Adrenal gland (tissue), 9 donors: ENCODE measurements at regions not wholly inside any gene's neighbourhood (a gene's known extent, or its start where the extent isn't known, plus 50 kb on each side); places are given as distances from the start of the nearest gene placed in this dataset.

Experiments used
- DNase-seq, 7 donors: peaks; one replicate each; pipeline ENCODE4 v3.0.0-alpha.2; 2019 to 2020
- H3K27ac ChIP-seq, 5 donors: fragments of 200-600 bp; sonication (generic) in 4 of 5; 1 replicate in 3 of 5; 2 replicates in 2 of 5; pipeline versions ENCODE4 v1.5.1 to v1.8.0; 2016 to 2020; ENCODE audit warnings: mild to moderate bottlenecking in 1 of 5
- H3K27me3 ChIP-seq: fragments of 200-600 bp; 2 replicates; pipeline ENCODE4 v1.8.0; 2021
- H3K36me3 ChIP-seq, 2 donors: fragments of 200-600 bp; replicated peaks in 1 of 2; 1 replicate in 1 of 2; 2 replicates in 1 of 2; pipeline versions ENCODE4 v1.5.1 to v1.8.0; 2018 to 2022
- H3K4me1 ChIP-seq, 2 donors: fragments of 200-600 bp; replicated peaks in 1 of 2; 1 replicate in 1 of 2; 2 replicates in 1 of 2; pipeline versions ENCODE4 v1.5.1 to v1.8.0; 2018 to 2021
- H3K4me3 ChIP-seq, 4 donors: fragments of 200-600 bp; sonication (generic) in 3 of 4; one replicate each; pipeline ENCODE4 v1.5.1; 2016 to 2018
- H3K9me3 ChIP-seq, 3 donors: fragments of 200-600 bp; sonication (generic) in 1 of 3; replicated peaks in 1 of 3; 1 replicate in 2 of 3; 2 replicates in 1 of 3; pipeline versions ENCODE4 v1.5.1 to v1.8.0; 2016 to 2021
- POLR2A ChIP-seq, 2 donors: fragments of 450-650 bp; IDR thresholded peaks; one replicate each; pipeline ENCODE4 v1.6.1; 2017; ENCODE audit warnings: antibody characterized with exemption in 2 of 2, mild to moderate bottlenecking in 2 of 2, moderate library complexity in 1 of 2
- WGBS, 4 donors: extraction: QIAGEN DNeasy Blood & Tissue Kit in 2 of 4; methylation state at CpG; one replicate each; pipeline versions ENCODE4 v1.1.5 to v1.1.7; 2013 to 2017; 5-methylcytosine and 5-hydroxymethylcytosine counted together
- intact Hi-C, 2 donors: fragments of 100-400 bp; cut with DNase I; formaldehyde crosslinking; loops; one replicate each; pipeline versions ENCODE4 v1.14.1 to v1.15.0; 2022 to 2023
- TF ChIP-seq, protein P1 (sequence below), 6 experiments: fragments of 450-650 bp in 4 of 6; fragments of 200-600 bp in 2 of 6; sonication (generic) in 1 of 6; IDR thresholded peaks; 1 replicate in 5 of 6; 2 replicates in 1 of 6; pipeline versions ENCODE4 v1.5.1 to v1.8.0; 2016 to 2021; ENCODE audit warnings: antibody characterized with exemption in 6 of 6, mild to moderate bottlenecking in 2 of 6, moderate library complexity in 1 of 6
- donor health status: healthy with polysubstance abuse.
- donor health status: Bipolar disorder and iron deficiency.
- donor health status: DM: yes; HTN: yes; CAD: no.
- donor health status: DM: no; HTN: no; CAD: no.
- donor health status: DM: no; HTN: no; CAD: no.

DNA sequence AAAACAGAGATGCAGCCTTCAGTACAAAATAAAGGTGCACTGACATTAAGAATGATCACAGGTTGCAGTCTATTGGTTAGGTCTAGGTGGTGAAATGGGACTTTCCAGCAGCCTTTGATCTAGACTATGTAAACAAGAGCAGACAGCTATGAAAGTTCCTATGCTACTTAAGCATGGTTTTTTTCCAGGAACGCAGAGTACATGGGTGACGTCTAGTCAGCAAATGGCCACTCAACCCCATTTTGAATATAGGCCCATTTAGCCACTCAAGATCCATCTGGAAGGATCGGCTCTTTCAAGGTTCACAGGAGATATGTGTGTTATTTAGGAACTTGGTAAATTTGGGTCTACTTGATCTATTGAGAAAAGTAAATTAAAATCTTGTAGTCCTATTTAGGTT, 1424.6 kb upstream of the LRRTM3 start:
- DNase-seq: no peak
- no peak overlapping the region for H3K27ac ChIP-seq
- no peak for TF ChIP-seq POLR2A (IDR thresholded peaks at IDR 0.05)
- TF ChIP-seq, protein P1, sequence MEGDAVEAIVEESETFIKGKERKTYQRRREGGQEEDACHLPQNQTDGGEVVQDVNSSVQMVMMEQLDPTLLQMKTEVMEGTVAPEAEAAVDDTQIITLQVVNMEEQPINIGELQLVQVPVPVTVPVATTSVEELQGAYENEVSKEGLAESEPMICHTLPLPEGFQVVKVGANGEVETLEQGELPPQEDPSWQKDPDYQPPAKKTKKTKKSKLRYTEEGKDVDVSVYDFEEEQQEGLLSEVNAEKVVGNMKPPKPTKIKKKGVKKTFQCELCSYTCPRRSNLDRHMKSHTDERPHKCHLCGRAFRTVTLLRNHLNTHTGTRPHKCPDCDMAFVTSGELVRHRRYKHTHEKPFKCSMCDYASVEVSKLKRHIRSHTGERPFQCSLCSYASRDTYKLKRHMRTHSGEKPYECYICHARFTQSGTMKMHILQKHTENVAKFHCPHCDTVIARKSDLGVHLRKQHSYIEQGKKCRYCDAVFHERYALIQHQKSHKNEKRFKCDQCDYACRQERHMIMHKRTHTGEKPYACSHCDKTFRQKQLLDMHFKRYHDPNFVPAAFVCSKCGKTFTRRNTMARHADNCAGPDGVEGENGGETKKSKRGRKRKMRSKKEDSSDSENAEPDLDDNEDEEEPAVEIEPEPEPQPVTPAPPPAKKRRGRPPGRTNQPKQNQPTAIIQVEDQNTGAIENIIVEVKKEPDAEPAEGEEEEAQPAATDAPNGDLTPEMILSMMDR (IDR thresholded peaks at IDR 0.05): no peak
- intact Hi-C loops: no loop called here
- H3K36me3 ChIP-seq: no peaks in the 10 kb centered on the region
- H3K27me3 ChIP-seq: no peaks in the 10 kb centered on the region
- WGBS, 4 donors: 83 to 89% (median 86%) methylated on average over 3 of the region's 3 CpGs
- H3K9me3 ChIP-seq: no peaks in the 10 kb centered on the region
- no peaks in the 10 kb centered on the region for H3K4me1 ChIP-seq
- H3K4me3 ChIP-seq: no peak overlapping the region

DNA sequence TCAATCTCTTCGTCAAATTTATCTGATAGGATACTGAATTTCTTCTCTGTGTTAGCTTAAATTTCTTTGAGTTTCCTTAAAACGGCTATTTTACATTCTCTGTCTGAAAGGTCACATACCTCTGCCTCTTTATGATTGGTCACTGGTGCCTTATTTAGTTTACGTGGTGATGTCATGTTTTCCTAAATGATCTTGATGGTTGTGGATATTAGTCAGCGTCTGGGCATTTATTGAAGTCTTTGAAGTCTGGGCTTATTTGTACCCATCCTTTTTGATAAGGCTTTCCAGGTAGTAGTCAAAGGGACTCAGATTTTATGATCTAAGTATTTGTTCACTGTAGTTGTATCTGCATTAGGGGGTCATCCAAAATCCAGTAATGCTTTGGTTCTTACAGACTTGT, 1407.5 kb upstream of the LRRTM3 start:
- no peaks in the 10 kb centered on the region for H3K27me3 ChIP-seq
- WGBS, 4 donors: 68 to 75% (median 71%) methylated on average over 4 of the region's 4 CpGs
- TF ChIP-seq, protein P1 (IDR thresholded peaks at IDR 0.05): no peak
- no peak for TF ChIP-seq POLR2A (IDR thresholded peaks at IDR 0.05)
- no peaks in the 10 kb centered on the region for H3K4me1 ChIP-seq
- no peak overlapping the region for H3K27ac ChIP-seq
- DNase-seq: no peak
- intact Hi-C loops: no loop called here
- H3K4me3 ChIP-seq: no peak overlapping the region
- no peaks in the 10 kb centered on the region for H3K9me3 ChIP-seq
- no peaks in the 10 kb centered on the region for H3K36me3 ChIP-seq

DNA sequence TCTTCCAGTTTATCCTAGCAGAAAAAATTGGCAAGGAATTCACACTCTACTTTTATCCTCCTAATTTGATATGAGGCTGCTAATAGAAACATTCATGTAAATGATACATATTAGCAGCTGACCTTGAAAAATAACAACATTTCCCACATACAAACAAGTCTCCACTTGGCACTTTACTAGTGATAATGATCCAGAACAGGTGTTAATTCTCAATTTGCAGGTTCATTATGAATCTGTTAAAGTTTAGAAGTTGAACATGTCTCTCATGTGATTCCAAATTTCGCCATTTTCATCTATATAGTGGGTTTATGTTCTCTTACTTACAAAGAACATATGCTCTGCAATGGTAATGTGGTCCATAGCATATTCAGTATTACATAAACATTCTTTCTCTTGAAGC, 1396.8 kb upstream of the LRRTM3 start:
- no peak for TF ChIP-seq POLR2A (IDR thresholded peaks at IDR 0.05)
- TF ChIP-seq, protein P1 (IDR thresholded peaks at IDR 0.05): no peak
- no peak overlapping the region for H3K27ac ChIP-seq
- intact Hi-C loops: no loop called here
- no peaks in the 10 kb centered on the region for H3K9me3 ChIP-seq
- no peak overlapping the region for H3K4me3 ChIP-seq
- DNase-seq: no peak
- 48 to 76% (median 69%) methylated on average over 1 of the region's 1 CpG for WGBS, 4 donors
- no peaks in the 10 kb centered on the region for H3K4me1 ChIP-seq
- H3K36me3 ChIP-seq: no peaks in the 10 kb centered on the region
- no peaks in the 10 kb centered on the region for H3K27me3 ChIP-seq

DNA sequence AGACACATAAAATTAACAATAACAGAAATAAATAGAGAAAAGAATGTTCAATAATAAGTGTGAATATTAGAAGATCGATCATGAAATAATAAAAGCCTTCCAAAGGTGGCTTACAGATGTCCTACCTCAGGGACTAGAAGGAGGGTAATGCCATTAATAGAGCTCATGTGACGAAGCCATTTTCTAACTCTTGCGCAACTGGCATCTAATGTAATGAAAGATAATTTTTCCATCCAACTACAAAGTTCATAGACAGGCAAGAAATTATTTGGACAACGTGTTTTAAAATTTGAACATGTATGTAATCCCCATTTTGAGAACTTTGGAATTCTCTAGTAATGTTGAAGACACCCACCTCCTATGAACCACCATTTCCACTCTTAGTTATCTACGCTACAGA, 1394.3 kb upstream of the LRRTM3 start:
- no peak overlapping the region for H3K4me3 ChIP-seq
- intact Hi-C loops: no loop called here
- H3K36me3 ChIP-seq: no peaks in the 10 kb centered on the region
- H3K9me3 ChIP-seq: no peaks in the 10 kb centered on the region
- H3K4me1 ChIP-seq: no peaks in the 10 kb centered on the region
- no peak overlapping the region for H3K27ac ChIP-seq
- WGBS, 4 donors: 84 to 89% (median 87%) methylated on average over 5 of the region's 5 CpGs
- no peaks in the 10 kb centered on the region for H3K27me3 ChIP-seq
- TF ChIP-seq, protein P1 (IDR thresholded peaks at IDR 0.05): no peak
- no peak for TF ChIP-seq POLR2A (IDR thresholded peaks at IDR 0.05)
- no peak for DNase-seq
